H1 (cell line): ENCODE measurements at regions not wholly inside any gene's neighbourhood (a gene's known extent, or its start where the extent isn't known, plus 50 kb on each side); places are given as distances from the start of the nearest gene placed in this dataset.
"Not testable (repeated sequence)": the region's sequence is repeated elsewhere in the genome, so short reads cannot be mapped to it uniquely, and the experiment has no call there.

ENCODE experiments used
- CTCF ChIA-PET: fragments of 300-600 bp; sonication (Branson Sonifier 250); formaldehyde crosslinking; loops from one replicate; lab custom pipeline; 2021; ENCODE audit not compliant: partially characterized antibody; lab: Charles Lee
- POLR2A ChIA-PET: fragments of 300-600 bp; sonication (Branson Sonifier 250); formaldehyde crosslinking; loops from one replicate; lab custom pipeline; 2021; ENCODE audit warnings: inconsistent platforms; ENCODE audit not compliant: partially characterized antibody; lab: Charles Lee
- DNase-seq, 2 experiments: peaks; one replicate each; pipeline versions ENCODE4 v3.0.0 to v3.0.0-alpha.2; 2010 to 2022; ENCODE audit warnings: low spot score in 2 of 2, low read depth in 1 of 2, mixed read lengths in 1 of 2
- FAIRE-seq: peaks from 2 replicates; lab custom pipeline; 2011; peaks lifted over from hg19 to GRCh38; lab: Jason Lieb, UNC
- H2AFZ ChIP-seq: 2 replicates; pipeline ENCODE4 v1.8.1; 2012; ENCODE audit warnings: low read length, inconsistent platforms
- H2AK5ac ChIP-seq: 2 replicates; pipeline ENCODE4 v1.6.1; 2013; ENCODE audit warnings: low read depth, low read length
- H2BK120ac ChIP-seq: replicated peaks from 2 replicates; pipeline ENCODE3; 2013; ENCODE audit warnings: low read depth, low read length, inconsistent platforms
- H2BK12ac ChIP-seq: 2 replicates; pipeline ENCODE4 v1.6.1; 2013; ENCODE audit warnings: low read depth, low read length
- H2BK15ac ChIP-seq: 2 replicates; pipeline ENCODE4 v1.6.1; 2013; ENCODE audit warnings: low read length
- H2BK20ac ChIP-seq: 2 replicates; pipeline ENCODE4 v1.6.1; 2013; ENCODE audit warnings: low read length
- H2BK5ac ChIP-seq: 2 replicates; pipeline ENCODE4 v1.6.1; 2013; ENCODE audit warnings: low read depth, low read length
- H3K14ac ChIP-seq: 2 replicates; pipeline ENCODE4 v1.6.1; 2013; ENCODE audit warnings: inconsistent platforms; ENCODE audit not compliant: insufficient read length
- H3K18ac ChIP-seq: 2 replicates; pipeline ENCODE4 v1.6.1; 2013; ENCODE audit warnings: low read length; ENCODE audit errors: extremely low read depth
- H3K23ac ChIP-seq: 2 replicates; pipeline ENCODE4 v1.6.1; 2013; ENCODE audit warnings: inconsistent platforms; ENCODE audit not compliant: insufficient read length
- H3K23me2 ChIP-seq: 2 replicates; pipeline ENCODE4 v1.6.1; 2013; ENCODE audit warnings: low read depth, low read length
- H3K27ac ChIP-seq: 2 replicates; pipeline ENCODE4 v1.6.1; 2011; ENCODE audit warnings: low read depth, low read length, inconsistent platforms
- H3K27me3 ChIP-seq, 4 experiments: replicated peaks in 1 of 4; 1 replicate in 1 of 4; 2 replicates in 3 of 4; pipeline versions ENCODE4 v1.6.1 to v1.8.1; 2011 to 2013; ENCODE audit warnings: low read length in 3 of 4, mild to moderate bottlenecking in 3 of 4, inconsistent platforms in 2 of 4, mixed read lengths in 2 of 4, moderate library complexity in 1 of 4; ENCODE audit not compliant: control insufficient read depth in 3 of 4, insufficient read depth in 3 of 4; ENCODE audit errors: extremely low read depth in 1 of 4
- H3K36me3 ChIP-seq, 4 experiments: 2 replicates each; pipeline versions ENCODE4 v1.6.1 to v1.8.1; 2011 to 2013; ENCODE audit warnings: mild to moderate bottlenecking in 4 of 4, low read length in 3 of 4, moderate library complexity in 2 of 4, control low read depth in 1 of 4, inconsistent platforms in 1 of 4; ENCODE audit not compliant: insufficient read depth in 4 of 4, control insufficient read depth in 2 of 4
- H3K4ac ChIP-seq: replicated peaks from 2 replicates; pipeline ENCODE3; 2013; ENCODE audit warnings: low read length, low read depth, mixed read lengths, inconsistent platforms; ENCODE audit not compliant: insufficient read length
- H3K4me1 ChIP-seq, 4 experiments: replicated peaks in 1 of 4; 1 replicate in 1 of 4; 2 replicates in 3 of 4; pipeline versions ENCODE4 v1.6.1 to v1.8.1; 2011 to 2013; ENCODE audit warnings: low read length in 3 of 4, inconsistent platforms in 2 of 4, mixed read lengths in 1 of 4; ENCODE audit not compliant: insufficient read depth in 4 of 4, control insufficient read depth in 3 of 4
- H3K4me2 ChIP-seq, 2 experiments: 2 replicates each; pipeline versions ENCODE4 v1.6.1 to v1.8.1; 2011 to 2013; ENCODE audit warnings: low read depth in 2 of 2, low read length in 2 of 2, control low read depth in 1 of 2, inconsistent platforms in 1 of 2, mild to moderate bottlenecking in 1 of 2; ENCODE audit not compliant: insufficient read depth in 1 of 2
- H3K4me3 ChIP-seq, 4 experiments: fragments of 200-600, 300-600 bp in 1 of 4; sonication (generic), shearing (Covaris generic), sonication (Bioruptor Twin) in 1 of 4; 2 replicates each; pipeline versions ENCODE4 v1.5.1 to v1.8.1; 2011 to 2016; ENCODE audit warnings: low read length in 4 of 4, low read depth in 3 of 4, control low read depth in 2 of 4, inconsistent platforms in 2 of 4, mild to moderate bottlenecking in 2 of 4, mixed read lengths in 1 of 4, moderate library complexity in 1 of 4; ENCODE audit not compliant: insufficient read depth in 2 of 4; ENCODE audit errors: extremely low read depth in 1 of 4
- H3K56ac ChIP-seq: replicated peaks from 2 replicates; pipeline ENCODE3; 2013; ENCODE audit warnings: low read depth, mild to moderate bottlenecking, mixed read lengths, low read length, inconsistent platforms; ENCODE audit not compliant: insufficient read length
- H3K79me1 ChIP-seq: 2 replicates; pipeline ENCODE4 v1.6.1; 2013; ENCODE audit warnings: low read depth, low read length, control low read depth
- H3K79me2 ChIP-seq, 2 experiments: 2 replicates each; pipeline versions ENCODE4 v1.6.1 to v1.8.1; 2012 to 2013; ENCODE audit warnings: low read length in 2 of 2, mild to moderate bottlenecking in 2 of 2, inconsistent platforms in 1 of 2; ENCODE audit not compliant: insufficient read depth in 2 of 2, control insufficient read depth in 1 of 2
- H3K9ac ChIP-seq, 4 experiments: replicated peaks in 1 of 4; 1 replicate in 1 of 4; 2 replicates in 3 of 4; pipeline versions ENCODE4 v1.6.1 to v1.8.1; 2011 to 2013; ENCODE audit warnings: low read depth in 3 of 4, low read length in 3 of 4, control low read depth in 2 of 4, mild to moderate bottlenecking in 2 of 4, moderate library complexity in 2 of 4, inconsistent platforms in 1 of 4; ENCODE audit errors: extremely low read depth in 1 of 4
- H3K9me3 ChIP-seq, 2 experiments: 2 replicates each; pipeline versions ENCODE4 v1.6.1 to v1.8.1; 2012 to 2013; ENCODE audit warnings: mild to moderate bottlenecking in 2 of 2, moderate library complexity in 2 of 2, control low read depth in 1 of 2, inconsistent platforms in 1 of 2, low read depth in 1 of 2, low read length in 1 of 2, mixed read lengths in 1 of 2; ENCODE audit not compliant: insufficient read depth in 2 of 2
- H4K20me1 ChIP-seq, 2 experiments: replicated peaks in 1 of 2; 2 replicates each; pipeline versions ENCODE3 to v1.8.1; 2011 to 2013; ENCODE audit warnings: inconsistent platforms in 2 of 2, low read length in 2 of 2, mild to moderate bottlenecking in 1 of 2; ENCODE audit not compliant: insufficient read depth in 2 of 2, control insufficient read depth in 1 of 2
- H4K5ac ChIP-seq: 2 replicates; pipeline ENCODE4 v1.6.1; 2013; ENCODE audit warnings: low read length, low read depth, mixed read lengths, inconsistent platforms; ENCODE audit not compliant: insufficient read length
- H4K8ac ChIP-seq: 2 replicates; pipeline ENCODE4 v1.8.0; 2013; ENCODE audit warnings: mild to moderate bottlenecking, moderate library complexity, low read length, inconsistent platforms; ENCODE audit not compliant: insufficient read depth; ENCODE audit errors: extremely low read depth
- H4K91ac ChIP-seq: replicated peaks from 2 replicates; pipeline ENCODE3; 2013; ENCODE audit warnings: low read length, mixed read lengths, inconsistent platforms; ENCODE audit not compliant: insufficient read length
- WGBS, 2 experiments: shearing (Covaris generic) in 1 of 2; methylation state at CpG; one replicate each; pipeline versions ENCODE4 v1.1.6 to v1.1.7; 2013 to 2015; ENCODE audit warnings: low lambda C conversion rate in 2 of 2, mixed read lengths in 2 of 2, inconsistent platforms in 1 of 2, low coverage in 1 of 2, missing lambda C conversion rate in 1 of 2; ENCODE audit not compliant: insufficient replicate concordance in 2 of 2, insufficient coverage in 1 of 2, insufficient read length in 1 of 2; ENCODE audit errors: extremely low coverage in 1 of 2, missing lambda C conversion rate in 1 of 2; 5-methylcytosine and 5-hydroxymethylcytosine counted together

DNA sequence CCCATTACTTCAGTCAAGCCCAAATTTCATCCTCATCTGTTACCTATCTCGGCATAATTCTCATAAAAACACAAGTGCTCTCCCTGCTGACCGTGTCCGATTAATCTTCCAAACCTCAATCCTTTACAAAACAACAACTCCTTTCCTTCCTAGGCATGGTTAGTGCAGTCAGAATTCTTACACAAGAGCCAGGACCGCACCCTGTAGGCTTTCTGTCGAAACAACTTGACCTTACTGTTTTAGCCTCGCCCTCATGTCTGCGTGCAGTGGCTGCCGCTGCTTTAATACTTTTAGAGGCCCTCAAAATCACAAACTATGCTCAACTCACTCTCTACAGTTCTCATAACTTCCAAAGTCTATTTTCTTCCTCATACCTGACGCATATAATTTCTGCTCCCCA lies 214.3 kb downstream of the RHOU start:
- H3K36me3 ChIP-seq, H2AK5ac ChIP-seq, H3K79me1 ChIP-seq, H3K4ac ChIP-seq, H3K4me3 ChIP-seq, H3K4me2 ChIP-seq, H3K18ac ChIP-seq, H2BK5ac ChIP-seq, H3K23ac ChIP-seq, H3K79me2 ChIP-seq, H3K27me3 ChIP-seq, H3K9me3 ChIP-seq, H4K91ac ChIP-seq, H3K4me1 ChIP-seq, H2BK120ac ChIP-seq, H2BK20ac ChIP-seq, H4K5ac ChIP-seq, FAIRE-seq, H3K23me2 ChIP-seq, H2AFZ ChIP-seq, CTCF ChIA-PET, H4K8ac ChIP-seq, H3K27ac ChIP-seq, H3K9ac ChIP-seq, H3K56ac ChIP-seq, H3K14ac ChIP-seq, H2BK12ac ChIP-seq, DNase-seq, H2BK15ac ChIP-seq, H4K20me1 ChIP-seq, POLR2A ChIA-PET: not testable (repeated sequence)
- WGBS, 2 experiments: 90% methylated on average over 9 of the region's 9 CpGs; no CpG with 5 or more reads in 1 of the 2 experiments
